GM21447 (cell line): ENCODE measurements at regions not wholly inside any gene's neighbourhood (a gene's known extent, or its start where the extent isn't known, plus 50 kb on each side); places are given as distances from the start of the nearest gene placed in this dataset.

Source experiments
- ATAC-seq: cut with Tn5 transposase; IDR thresholded peaks from one replicate; pipeline ENCODE4 v1.9.1; 2021; ENCODE audit not compliant: unreplicated experiment

- no peak for ATAC-seq
Observed at GRCh38 chr9:80948066-80948465, 741.3 kb downstream of the TLE1 start.

DNA sequence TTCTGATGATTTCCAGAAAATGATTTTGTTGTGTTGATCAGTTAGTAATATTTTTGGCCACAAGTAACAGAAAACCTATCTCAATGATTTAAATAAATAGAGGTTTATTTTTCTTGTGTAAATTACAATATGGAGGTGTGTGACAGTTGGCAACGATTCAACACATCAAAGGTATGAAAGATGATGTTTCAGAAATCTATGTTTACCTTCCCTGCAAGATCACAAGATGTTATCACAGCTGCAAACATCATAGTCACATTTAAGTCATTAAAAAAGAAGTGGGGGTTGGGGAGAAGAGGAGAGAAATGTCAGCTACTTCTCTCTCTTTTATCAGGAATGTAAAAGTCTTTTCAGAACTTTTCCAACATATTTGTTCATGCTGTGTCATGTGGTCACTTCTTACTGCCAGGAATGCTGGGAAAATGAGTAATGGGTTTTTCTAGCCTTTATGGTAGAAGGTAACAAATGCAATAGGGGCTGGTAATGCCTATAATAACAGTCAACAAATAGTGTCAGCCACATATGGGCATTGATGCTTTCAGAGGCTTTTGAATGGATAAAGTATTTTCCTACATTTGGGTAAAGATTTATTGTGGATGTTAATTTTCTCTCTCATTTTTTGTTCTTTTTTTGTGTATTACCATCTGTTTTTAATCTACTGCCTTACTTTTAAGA is 742.7 kb downstream of the TLE1 start:
- ATAC-seq = no peak

DNA sequence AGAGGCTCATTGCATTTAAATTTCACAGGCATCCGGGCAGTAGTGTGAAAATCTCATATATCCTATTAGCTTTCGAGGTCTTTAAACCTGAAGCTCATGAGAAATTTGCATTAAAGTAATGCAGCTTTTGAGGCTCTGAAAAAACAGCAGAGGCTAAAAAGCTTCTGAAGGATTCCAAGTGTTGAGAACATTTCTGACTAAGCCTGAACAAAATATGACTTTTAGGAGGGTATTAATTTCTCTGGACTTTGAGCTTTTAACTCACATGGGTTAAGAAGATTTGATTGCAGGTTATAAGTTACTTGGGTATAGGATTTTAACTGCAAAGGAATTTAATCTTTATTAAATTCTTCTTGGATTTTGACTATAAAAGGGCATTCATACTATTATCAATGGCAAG is 743.9 kb downstream of the TLE1 start:
- ATAC-seq = no peak

DNA sequence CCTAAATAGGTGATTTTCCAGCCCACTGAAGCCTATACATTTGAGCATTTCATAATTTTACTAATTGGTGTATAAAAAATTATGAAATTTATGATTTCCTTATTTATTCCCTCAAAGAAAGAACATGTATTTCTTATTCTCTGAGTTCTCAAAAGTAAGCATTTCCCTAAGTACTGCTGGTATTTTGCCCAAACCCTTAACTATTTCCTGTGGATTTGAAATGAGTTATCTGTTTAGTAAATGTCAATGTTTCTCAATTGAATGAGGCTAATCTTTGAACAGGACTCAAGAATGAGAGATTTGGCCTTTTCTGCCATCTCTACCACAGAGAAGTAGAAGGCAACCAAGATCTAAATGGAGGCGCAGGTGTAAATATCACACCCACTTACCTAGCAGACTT is 751.7 kb downstream of the TLE1 start:
- no peak for ATAC-seq

GRCh38 chr9:80934095-80934494 is 755.3 kb downstream of the TLE1 start:
- no peak for ATAC-seq

DNA sequence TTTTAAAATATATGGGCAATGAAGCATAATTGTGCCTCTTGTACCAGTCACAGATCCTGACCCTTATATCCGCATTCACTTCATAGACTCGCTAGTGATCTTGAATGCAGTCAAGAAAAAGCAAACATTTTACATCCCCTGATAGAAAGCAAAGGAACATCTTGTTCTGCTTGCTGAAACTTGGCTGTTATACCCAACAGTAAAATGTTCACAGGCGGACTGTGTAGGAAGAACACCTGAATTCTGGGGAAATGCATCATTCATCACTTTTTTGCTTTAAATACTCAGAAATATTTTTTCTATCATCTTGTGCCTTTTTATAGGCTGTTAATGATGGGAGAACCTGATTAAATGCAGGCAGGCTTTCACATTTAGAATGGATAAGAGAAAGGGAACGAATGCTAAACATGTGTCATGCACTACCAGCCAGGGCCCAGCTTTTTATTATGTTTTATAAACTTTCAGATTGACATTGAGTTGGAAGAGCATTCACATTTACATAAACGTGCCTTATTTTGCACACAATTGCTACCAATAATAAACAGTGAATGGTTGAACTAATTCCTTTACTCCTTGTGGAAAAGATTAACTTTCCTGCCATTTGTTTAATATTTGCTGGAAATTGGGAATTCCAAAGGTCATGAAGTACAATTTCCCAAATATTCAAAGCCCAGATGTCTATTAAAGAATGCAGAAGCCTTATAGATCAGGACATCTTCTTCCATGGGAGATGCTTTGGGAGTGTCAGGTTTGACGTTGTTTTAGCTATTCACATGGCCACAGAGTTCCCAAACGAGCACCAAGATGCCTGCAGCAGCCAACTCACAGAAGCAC is 756.2 kb downstream of the TLE1 start:
- ATAC-seq = no peak

DNA sequence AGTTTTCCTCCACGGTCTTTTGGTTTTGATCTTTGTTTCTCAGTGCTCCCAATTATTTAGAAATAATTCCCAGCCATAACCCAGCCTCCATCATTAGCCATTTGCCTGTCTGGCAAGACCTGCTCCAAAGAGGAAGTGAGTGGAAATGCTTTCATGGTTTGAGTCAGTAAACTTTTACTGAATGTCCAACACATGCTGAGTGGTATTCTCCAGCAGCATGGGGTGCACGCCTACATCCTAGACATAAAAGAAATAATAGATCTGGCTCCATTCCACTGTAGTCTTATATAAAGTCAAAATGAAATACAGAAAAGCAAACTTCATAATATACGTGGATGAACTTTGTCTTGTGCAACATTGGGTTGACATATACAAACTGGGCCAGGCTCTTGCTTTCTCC is 757.2 kb downstream of the TLE1 start:
- ATAC-seq = no peak

DNA sequence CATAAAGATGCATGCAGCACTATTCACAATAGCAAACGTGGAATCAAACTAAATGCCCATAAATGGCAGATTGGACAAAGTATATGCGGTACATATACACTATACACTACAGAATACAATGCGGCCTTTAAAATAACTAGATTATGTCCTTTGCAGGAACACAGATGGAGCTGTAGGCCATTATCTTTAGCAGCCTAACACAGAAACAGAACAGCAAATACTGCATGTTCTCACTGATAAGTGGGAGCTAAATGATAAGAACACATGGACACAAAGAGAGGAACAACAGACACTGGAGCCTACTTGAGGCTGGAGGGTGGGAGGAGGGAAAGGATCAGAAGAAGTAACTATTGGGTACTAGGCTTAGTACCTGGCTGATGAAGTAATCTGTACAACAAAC is 758.2 kb downstream of the TLE1 start:
- no peak for ATAC-seq

GRCh38 chr9:80928697-80929096 is 760.6 kb downstream of the TLE1 start:
- no peak for ATAC-seq

DNA sequence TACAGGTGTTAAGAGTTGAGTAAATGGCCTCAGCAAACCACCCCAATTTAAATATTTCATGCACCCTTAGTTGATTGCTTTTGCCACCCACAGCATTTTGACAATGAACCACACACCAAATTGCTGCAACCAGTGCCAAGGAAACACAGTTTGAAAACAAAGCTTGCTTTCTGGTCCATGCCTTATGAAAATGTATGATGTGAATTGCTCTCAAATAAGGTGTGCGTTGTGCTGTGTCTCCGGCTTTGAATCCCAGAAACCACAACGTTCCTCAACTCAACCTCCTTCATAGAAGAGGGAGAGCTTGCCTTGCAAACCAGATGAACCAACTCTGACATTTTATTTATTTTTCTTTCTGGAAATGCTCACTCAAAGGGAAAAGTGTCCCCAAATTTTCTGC is 762.7 kb downstream of the TLE1 start:
- ATAC-seq = no peak

DNA sequence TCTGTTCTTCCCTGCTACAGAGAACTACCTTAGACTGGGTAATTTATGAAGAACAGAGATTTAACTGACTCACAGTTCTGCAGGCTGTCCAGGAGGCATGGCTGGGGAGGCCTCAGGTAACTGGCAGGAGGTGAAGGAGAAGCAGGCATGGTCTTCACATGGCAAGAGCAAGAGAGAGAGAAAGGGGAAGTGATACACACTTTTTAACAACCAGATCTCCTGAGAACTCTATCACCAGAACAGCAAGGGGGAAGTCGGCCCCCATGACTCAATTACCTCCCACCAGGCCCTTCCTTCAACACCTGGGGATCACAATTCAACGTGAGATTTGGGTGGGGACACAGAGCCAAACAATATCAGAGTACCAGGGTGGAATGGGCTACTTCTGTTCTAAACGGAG is 766.8 kb downstream of the TLE1 start:
- no peak for ATAC-seq

- ATAC-seq = no peak
Observed at GRCh38 chr9:80906728-80907127, 782.6 kb downstream of the TLE1 start.

DNA sequence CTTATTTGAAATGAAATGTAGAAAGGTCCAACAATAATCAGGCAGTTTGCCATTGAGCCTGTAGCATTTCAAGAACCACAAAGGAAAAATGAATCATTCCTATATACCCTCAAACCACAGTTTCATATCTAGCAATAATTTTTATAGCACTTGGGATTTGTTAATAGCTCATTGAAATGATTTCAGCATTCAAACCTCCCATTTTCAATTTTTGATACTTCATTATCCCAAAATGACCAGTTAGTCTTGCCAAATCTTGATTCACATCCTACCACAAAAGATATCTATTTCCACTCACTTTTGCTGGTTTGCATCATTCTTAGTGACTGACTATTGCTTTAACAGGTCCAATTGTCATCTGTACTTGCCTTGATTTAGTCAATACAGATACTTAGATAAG is 790.1 kb downstream of the TLE1 start:
- no peak for ATAC-seq

DNA sequence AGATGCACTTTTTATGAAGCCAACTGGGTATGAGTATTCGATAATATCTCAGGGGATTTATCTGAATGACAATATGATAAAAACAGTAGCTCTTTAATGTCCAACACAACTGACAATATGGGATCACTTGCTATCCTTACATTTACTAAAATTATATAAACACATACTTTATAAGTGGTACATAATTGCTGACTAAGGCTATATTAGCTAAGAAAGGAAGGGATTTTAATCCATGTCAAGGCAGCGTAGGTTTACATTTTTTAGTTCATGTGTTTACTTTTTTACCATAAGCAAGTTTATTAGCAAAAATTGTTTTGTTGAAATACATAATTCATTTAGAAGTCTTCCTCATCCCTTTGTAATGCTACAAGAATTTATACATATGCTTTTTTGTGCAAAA is 796.2 kb downstream of the TLE1 start:
- ATAC-seq = no peak

GRCh38 chr9:80892703-80893102 is 796.6 kb downstream of the TLE1 start:
- ATAC-seq = no peak

GRCh38 chr9:80890124-80890523 is 799.2 kb downstream of the TLE1 start:
- no peak for ATAC-seq

DNA sequence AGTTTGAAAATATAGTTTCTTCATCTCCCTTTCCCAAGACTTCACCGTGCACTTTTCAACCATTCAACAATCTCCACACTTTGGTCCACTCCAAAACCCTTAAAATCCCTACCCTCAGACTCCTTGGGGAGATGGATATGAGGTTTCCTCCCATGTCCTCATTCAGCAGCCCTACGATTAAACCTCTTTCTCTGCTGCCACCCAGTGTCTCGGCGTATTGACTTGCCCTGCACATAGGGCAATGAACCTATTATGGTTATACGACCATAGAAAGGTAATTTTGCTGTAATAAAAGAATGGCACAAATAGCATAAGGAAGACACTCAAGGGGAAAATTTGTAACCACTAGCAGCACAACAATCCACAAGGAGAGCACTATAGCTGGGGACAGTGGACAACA is 803.5 kb downstream of the TLE1 start:
- ATAC-seq = no peak

GRCh38 chr9:80883826-80884579 is 805.3 kb downstream of the TLE1 start:
- ATAC-seq = no peak

DNA sequence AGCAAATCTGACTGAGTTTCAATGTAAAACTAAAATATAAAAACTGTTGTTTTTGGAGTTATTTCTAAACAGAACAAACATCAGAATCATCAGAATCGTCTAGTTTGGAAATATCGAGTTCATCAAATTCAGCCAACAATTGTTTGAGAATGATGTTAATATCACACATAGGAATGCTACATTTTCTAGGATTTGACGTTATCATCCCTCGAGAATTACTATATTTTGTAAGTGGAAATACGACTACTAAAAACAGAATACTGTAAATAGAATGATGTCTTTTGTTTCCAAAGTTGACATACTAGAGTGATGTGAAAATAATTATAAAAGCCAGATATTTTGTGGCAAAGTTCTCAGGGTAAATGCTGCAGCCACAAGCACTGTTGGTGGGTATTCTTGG is 805.9 kb downstream of the TLE1 start:
- no peak for ATAC-seq

DNA sequence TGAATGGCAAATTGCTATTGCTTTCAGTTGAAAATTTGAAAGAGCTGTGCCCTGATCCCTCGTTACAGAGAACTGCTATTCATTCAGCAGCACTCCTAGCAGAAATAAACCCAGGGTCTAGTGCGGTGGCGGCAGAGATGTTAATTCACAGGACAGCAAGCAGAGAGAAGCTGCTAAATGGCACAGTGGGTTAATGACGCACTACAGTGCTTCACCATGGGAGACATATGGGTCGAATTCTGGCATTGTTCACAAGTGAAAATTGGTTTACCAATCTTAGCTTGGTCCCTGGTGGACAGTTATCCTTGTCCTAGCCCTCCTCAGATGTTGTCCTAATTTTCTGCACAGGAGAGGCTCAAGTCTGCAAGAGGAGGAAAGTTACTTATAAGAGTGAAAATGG is 807.4 kb downstream of the TLE1 start:
- no peak for ATAC-seq

DNA sequence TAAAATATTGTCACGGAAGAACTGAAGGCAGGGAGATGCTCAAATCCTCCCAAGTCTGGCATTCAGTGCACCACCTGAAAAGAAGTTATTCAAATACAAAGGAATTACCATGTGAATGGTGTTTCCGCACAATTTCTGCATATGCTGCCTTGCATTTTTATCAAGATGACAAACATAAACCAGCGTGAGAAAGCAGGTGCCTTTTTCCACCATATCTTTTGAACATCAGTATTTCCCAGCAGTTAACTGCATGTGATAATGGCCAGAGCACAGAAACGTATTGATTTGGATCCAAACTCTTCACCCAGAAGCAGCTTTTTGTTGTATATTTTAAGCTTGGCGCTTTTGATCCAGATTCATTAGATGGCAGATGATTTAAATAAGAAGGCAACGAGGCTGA is 808.0 kb downstream of the TLE1 start:
- ATAC-seq = no peak

GRCh38 chr9:80878556-80878955 is 810.8 kb downstream of the TLE1 start:
- ATAC-seq = no peak
